IMR-90 (cell line): ENCODE measurements at regions not wholly inside any gene's neighbourhood (a gene's known extent, or its start where the extent isn't known, plus 50 kb on each side); places are given as distances from the start of the nearest gene placed in this dataset.
"Not testable (repeated sequence)": the region's sequence is repeated elsewhere in the genome, so short reads cannot be mapped to it uniquely, and the experiment has no call there.

Source experiments
- ATAC-seq: fragments of 200-7000 bp; cut with Tn5 transposase; 2 replicates; pipeline ENCODE4 v1.9.1; 2020; ENCODE audit warnings: low read depth, mild to moderate bottlenecking, moderate library complexity
- BruUV-seq: library from RNA; stranded (reverse); fragments of 400-500 nt; replicated peaks from 2 replicates; lab custom pipeline; 2021; lab: Mats Ljungman, UMichigan
- CTCF ChIA-PET: fragments of 300-600 bp; formaldehyde crosslinking; extraction: SDS; loops from one replicate; lab custom pipeline; 2021; ENCODE audit warnings: antibody characterized with exemption; lab: Yijun Ruan, JAX
- POLR2A ChIA-PET: fragments of 300-600 bp; sonication (Branson Sonifier 250); formaldehyde crosslinking; loops from one replicate; lab custom pipeline; 2022; ENCODE audit warnings: antibody characterized with exemption; ENCODE audit not compliant: unreplicated experiment; lab: Charles Lee
- DNase-seq: peaks from one replicate; pipeline ENCODE4 v3.0.0; 2013
- H2AFZ ChIP-seq: replicated peaks from 2 replicates; pipeline ENCODE3; 2013; ENCODE audit warnings: low read length, mild to moderate bottlenecking; ENCODE audit not compliant: poor library complexity
- H2AK5ac ChIP-seq: 2 replicates; pipeline ENCODE4 v1.6.1; 2013; ENCODE audit warnings: low read depth, low read length, inconsistent platforms
- H2AK9ac ChIP-seq: replicated peaks from 2 replicates; pipeline ENCODE3; 2013; ENCODE audit warnings: mild to moderate bottlenecking, low read depth, low read length, moderate library complexity; ENCODE audit not compliant: poor library complexity
- H2BK120ac ChIP-seq: 2 replicates; pipeline ENCODE4 v1.6.1; 2013; ENCODE audit warnings: low read depth, low read length, inconsistent platforms
- H2BK15ac ChIP-seq: 3 replicates; pipeline ENCODE4 v1.6.1; 2013; ENCODE audit warnings: low read depth, low read length, inconsistent platforms
- H2BK20ac ChIP-seq: 2 replicates; pipeline ENCODE4 v1.6.1; 2013; ENCODE audit warnings: low read depth, mild to moderate bottlenecking, inconsistent platforms, low read length, moderate library complexity
- H2BK5ac ChIP-seq: 2 replicates; pipeline ENCODE4 v1.6.1; 2013; ENCODE audit warnings: mild to moderate bottlenecking, low read depth, low read length, inconsistent platforms; ENCODE audit not compliant: poor library complexity, severe bottlenecking
- H3K14ac ChIP-seq: replicated peaks from 2 replicates; pipeline ENCODE4 v1.6.1; 2013; ENCODE audit warnings: low read depth, low read length, inconsistent platforms
- H3K18ac ChIP-seq: 2 replicates; pipeline ENCODE4 v1.6.1; 2013; ENCODE audit warnings: low read depth, low read length, control low read depth
- H3K23ac ChIP-seq: 2 replicates; pipeline ENCODE4 v1.6.1; 2013; ENCODE audit warnings: low read depth, low read length, inconsistent platforms
- H3K27ac ChIP-seq: 2 replicates; pipeline ENCODE4 v1.5.1; 2013; ENCODE audit warnings: mild to moderate bottlenecking, control low read depth, low read length; ENCODE audit not compliant: insufficient read depth
- H3K27me3 ChIP-seq: 2 replicates; pipeline ENCODE4 v1.6.1; 2013; ENCODE audit warnings: low read length; ENCODE audit not compliant: control insufficient read depth, insufficient read depth
- H3K36me3 ChIP-seq: 2 replicates; pipeline ENCODE4 v1.6.1; 2013; ENCODE audit warnings: low read length, mixed read lengths; ENCODE audit not compliant: control insufficient read depth, insufficient read depth
- H3K4ac ChIP-seq: 2 replicates; pipeline ENCODE4 v1.6.1; 2013; ENCODE audit warnings: low read depth, low read length, inconsistent platforms
- H3K4me1 ChIP-seq: 2 replicates; pipeline ENCODE4 v1.6.1; 2013; ENCODE audit warnings: low read length, mixed read lengths; ENCODE audit not compliant: control insufficient read depth, insufficient read depth
- H3K4me2 ChIP-seq: 2 replicates; pipeline ENCODE4 v1.6.1; 2013; ENCODE audit warnings: low read depth, mild to moderate bottlenecking, control low read depth, low read length, moderate library complexity
- H3K4me3 ChIP-seq: 2 replicates; pipeline ENCODE4 v1.5.1; 2013; ENCODE audit warnings: low read depth, mild to moderate bottlenecking, control low read depth, low read length, moderate library complexity; ENCODE audit not compliant: insufficient read depth
- H3K56ac ChIP-seq: 2 replicates; pipeline ENCODE4 v1.6.1; 2013; ENCODE audit warnings: low read length, inconsistent platforms; ENCODE audit not compliant: insufficient read depth; ENCODE audit errors: extremely low read depth
- H3K79me1 ChIP-seq, 2 experiments: 2 replicates each; pipeline ENCODE4 v1.6.1; 2013; ENCODE audit warnings: low read length in 2 of 2, inconsistent platforms in 1 of 2, low read depth in 1 of 2
- H3K9ac ChIP-seq: 2 replicates; pipeline ENCODE4 v1.6.1; 2013; ENCODE audit warnings: low read depth, low read length, control low read depth
- H3K9me1 ChIP-seq: 2 replicates; pipeline ENCODE4 v1.6.1; 2013; ENCODE audit warnings: low read length, inconsistent platforms; ENCODE audit not compliant: insufficient read depth
- H3K9me3 ChIP-seq: 2 replicates; pipeline ENCODE4 v1.6.1; 2013; ENCODE audit warnings: low read length; ENCODE audit not compliant: control insufficient read depth, insufficient read depth
- H4K20me1 ChIP-seq: 2 replicates; pipeline ENCODE4 v1.6.1; 2013; ENCODE audit warnings: low read length, inconsistent platforms; ENCODE audit not compliant: insufficient read depth
- H4K5ac ChIP-seq: 2 replicates; pipeline ENCODE4 v1.6.1; 2013; ENCODE audit warnings: mild to moderate bottlenecking, low read depth, low read length, control low read depth
- H4K8ac ChIP-seq, 2 experiments: 2 replicates each; pipeline ENCODE4 v1.6.1; 2013; ENCODE audit warnings: low read depth in 2 of 2, low read length in 2 of 2, control low read depth in 1 of 2, inconsistent platforms in 1 of 2
- H4K91ac ChIP-seq: 2 replicates; pipeline ENCODE4 v1.6.1; 2013; ENCODE audit warnings: low read depth, low read length, inconsistent platforms; ENCODE audit not compliant: insufficient read depth
- WGBS, 2 experiments: methylation state at CpG; one replicate each; pipeline versions ENCODE4 v1.1.5 to v1.1.7; 2013; ENCODE audit warnings: missing lambda C conversion rate in 2 of 2; ENCODE audit not compliant: insufficient read length in 1 of 2; ENCODE audit errors: extremely low coverage in 2 of 2; 5-methylcytosine and 5-hydroxymethylcytosine counted together
- dilution Hi-C: fragments of 300-500 bp; cut with HindIII; formaldehyde crosslinking; loops from one replicate; pipeline ENCODE4 v1.14.3; 2018; ENCODE audit warnings: low sequenced_read_pairs; ENCODE audit not compliant: unreplicated experiment
- in situ Hi-C: fragments of 300-500 bp; cut with MboI; formaldehyde crosslinking; loops from 3 replicates; pipeline ENCODE4 v1.14.3; 2019; ENCODE audit warnings: low sequenced_read_pairs, inconsistent platforms, mixed read lengths
- intact Hi-C: fragments of 100-400 bp; cut with micrococcal nuclease; formaldehyde crosslinking; loops from 2 replicates; pipeline ENCODE4 v1.10.0; 2022

DNA sequence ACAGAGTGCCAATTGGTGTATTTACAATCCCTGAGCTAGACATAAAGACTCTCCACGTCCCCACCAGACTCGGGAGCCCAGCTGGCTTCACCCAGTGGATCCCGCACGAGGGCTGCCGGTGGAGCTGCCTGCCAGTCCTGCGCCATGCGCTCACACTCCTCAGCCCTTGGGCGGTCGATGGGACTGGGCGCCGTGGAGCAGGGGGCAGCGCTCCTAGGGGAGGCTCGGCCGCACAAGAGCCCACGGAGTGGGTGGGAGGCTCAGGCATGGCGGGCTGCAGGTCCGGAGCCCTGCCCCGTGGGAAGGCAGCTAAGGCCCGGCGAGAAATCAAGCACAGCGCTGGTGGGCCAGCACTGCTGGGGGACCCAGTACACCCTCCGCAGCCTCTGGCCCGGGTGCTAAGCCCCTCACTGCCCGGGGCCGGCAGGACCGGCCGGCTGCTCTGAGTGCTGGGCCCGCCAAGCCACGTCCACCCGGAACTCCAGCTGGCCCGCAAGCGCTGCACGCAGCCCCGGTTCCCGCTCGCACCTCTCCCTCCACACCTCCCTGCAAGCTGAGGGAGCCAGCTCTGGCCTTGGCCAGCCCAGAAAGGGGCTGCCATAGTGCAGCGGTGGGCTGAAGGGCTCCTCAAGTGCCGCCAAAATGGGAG, 759.4 kb downstream of the BRINP3 start:
- CTCF ChIA-PET, H3K27me3 ChIP-seq, H3K18ac ChIP-seq, dilution Hi-C loops, H2BK15ac ChIP-seq, H4K5ac ChIP-seq, in situ Hi-C loops, H2BK5ac ChIP-seq, H4K91ac ChIP-seq, H3K14ac ChIP-seq, H3K4me1 ChIP-seq, H3K4ac ChIP-seq, H3K56ac ChIP-seq, BruUV-seq, ATAC-seq, H3K9ac ChIP-seq, H3K9me3 ChIP-seq, H2AK5ac ChIP-seq, H3K4me3 ChIP-seq, H3K36me3 ChIP-seq, H3K79me1 ChIP-seq, H2BK120ac ChIP-seq, H3K27ac ChIP-seq, DNase-seq, H3K4me2 ChIP-seq, H3K23ac ChIP-seq, intact Hi-C loops, H2AK9ac ChIP-seq, POLR2A ChIA-PET, H3K9me1 ChIP-seq, H4K8ac ChIP-seq, H4K20me1 ChIP-seq, H2AFZ ChIP-seq, H2BK20ac ChIP-seq: not testable (repeated sequence)
- 98% methylated on average over 17 of the region's 38 CpGs; no CpG with 5 or more reads in 1 of the 2 experiments for WGBS, 2 experiments
